Stimulated activated CD8-positive, alpha-beta memory T cell treated with anti-CD3 and anti-CD28 coated beads, Interleukin-7, amount 100 ng/mL, for 48 hours (primary cell): ENCODE measurements at regions not wholly inside any gene's neighbourhood (a gene's known extent, or its start where the extent isn't known, plus 50 kb on each side); places are given as distances from the start of the nearest gene placed in this dataset.
"Not testable (repeated sequence)": the region's sequence is repeated elsewhere in the genome, so short reads cannot be mapped to it uniquely, and the experiment has no call there.

Experiments used
- DNase-seq, 2 donors: peaks; one replicate each; pipeline ENCODE4 v3.0.0-alpha.2; 2020; ENCODE audit warnings: low read depth in 1 of 2; ENCODE audit errors: extremely low read depth in 1 of 2

- no peak for DNase-seq
Observed at GRCh38 chr3:5035113-5035512, 55.9 kb downstream of the BHLHE40 start.

- DNase-seq = no peak
Observed at GRCh38 chr3:5035692-5036391, 56.6 kb downstream of the BHLHE40 start.

- DNase-seq = no peak
Observed at GRCh38 chr3:5036392-5036766, 57.1 kb downstream of the BHLHE40 start.

GRCh38 chr3:5036858-5037257, 57.6 kb downstream of the BHLHE40 start:
- no peak for DNase-seq

- no peak for DNase-seq
Observed at GRCh38 chr3:5039585-5039984, 60.3 kb downstream of the BHLHE40 start.

GRCh38 chr3:5041315-5041714, 62.1 kb downstream of the BHLHE40 start:
- no peak for DNase-seq

- no peak for DNase-seq
Observed at GRCh38 chr3:5045961-5046360, 66.7 kb downstream of the BHLHE40 start.

- DNase-seq = no peak
Observed at GRCh38 chr3:5047764-5048419, 68.7 kb downstream of the BHLHE40 start.

GRCh38 chr3:5051772-5052171, 70.3 kb upstream of the ARL8B start:
- peak in 1 of 2 donors; percentile 15 for DNase-seq

- DNase-seq = no peak
Observed at GRCh38 chr3:5052247-5052646, 69.8 kb upstream of the ARL8B start.

- no peak for DNase-seq
Observed at GRCh38 chr3:5053021-5053831, 68.9 kb upstream of the ARL8B start.

- DNase-seq = no peak
Observed at GRCh38 chr3:5054098-5054497, 68.0 kb upstream of the ARL8B start.

- not testable (repeated sequence) for DNase-seq
Observed at GRCh38 chr3:5054579-5054978, 67.5 kb upstream of the ARL8B start.

- no peak for DNase-seq
Observed at GRCh38 chr3:5055357-5056110, 66.6 kb upstream of the ARL8B start.

- no peak for DNase-seq
Observed at GRCh38 chr3:5056111-5056391, 66.0 kb upstream of the ARL8B start.

GRCh38 chr3:5057272-5057671, 64.8 kb upstream of the ARL8B start:
- DNase-seq = no peak

GRCh38 chr3:5057857-5058324, 64.2 kb upstream of the ARL8B start:
- DNase-seq = peak; percentile 40 to 69

GRCh38 chr3:5058471-5058951, 63.6 kb upstream of the ARL8B start:
- no peak for DNase-seq

GRCh38 chr3:5059782-5060181, 62.3 kb upstream of the ARL8B start:
- no peak for DNase-seq

- no peak for DNase-seq
Observed at GRCh38 chr3:5061218-5061569, 60.9 kb upstream of the ARL8B start.

- DNase-seq = no peak
Observed at GRCh38 chr3:5063724-5064123, 58.4 kb upstream of the ARL8B start.
